ENCODE measurements at regions not wholly inside any gene's neighbourhood (a gene's known extent, or its start where the extent isn't known, plus 50 kb on each side); places are given as distances from the start of the nearest gene placed in this dataset.

DNA sequence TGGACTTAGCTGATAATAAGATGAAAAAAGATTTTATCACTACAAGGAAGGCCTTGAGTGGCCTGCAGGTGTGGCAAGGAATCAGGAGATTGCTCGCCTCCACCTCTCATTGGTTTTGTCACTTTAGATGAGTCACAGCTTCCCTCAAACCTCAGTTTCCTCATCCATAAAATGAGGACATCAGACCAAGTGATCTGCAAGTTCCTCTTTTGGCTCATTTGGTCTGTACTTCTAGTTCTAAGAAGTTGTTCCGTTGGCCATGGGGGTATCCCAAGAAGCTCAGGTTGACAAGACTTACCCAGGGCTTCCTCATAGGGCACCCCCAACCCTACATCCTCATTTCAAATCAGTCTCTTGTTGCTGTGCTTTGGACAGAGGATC, 254.1 kb downstream of the UACA start:
- H3K4me3 ChIP-seq (ENCODE audit: severe bottlenecking) = no peak overlapping the region
- peaks cover 10% of the 10 kb centered on the region for H3K9me3 ChIP-seq (ENCODE audit: severe bottlenecking)
- ATAC-seq (ENCODE audit: low read depth) = no peak
- TF ChIP-seq, protein P1, sequence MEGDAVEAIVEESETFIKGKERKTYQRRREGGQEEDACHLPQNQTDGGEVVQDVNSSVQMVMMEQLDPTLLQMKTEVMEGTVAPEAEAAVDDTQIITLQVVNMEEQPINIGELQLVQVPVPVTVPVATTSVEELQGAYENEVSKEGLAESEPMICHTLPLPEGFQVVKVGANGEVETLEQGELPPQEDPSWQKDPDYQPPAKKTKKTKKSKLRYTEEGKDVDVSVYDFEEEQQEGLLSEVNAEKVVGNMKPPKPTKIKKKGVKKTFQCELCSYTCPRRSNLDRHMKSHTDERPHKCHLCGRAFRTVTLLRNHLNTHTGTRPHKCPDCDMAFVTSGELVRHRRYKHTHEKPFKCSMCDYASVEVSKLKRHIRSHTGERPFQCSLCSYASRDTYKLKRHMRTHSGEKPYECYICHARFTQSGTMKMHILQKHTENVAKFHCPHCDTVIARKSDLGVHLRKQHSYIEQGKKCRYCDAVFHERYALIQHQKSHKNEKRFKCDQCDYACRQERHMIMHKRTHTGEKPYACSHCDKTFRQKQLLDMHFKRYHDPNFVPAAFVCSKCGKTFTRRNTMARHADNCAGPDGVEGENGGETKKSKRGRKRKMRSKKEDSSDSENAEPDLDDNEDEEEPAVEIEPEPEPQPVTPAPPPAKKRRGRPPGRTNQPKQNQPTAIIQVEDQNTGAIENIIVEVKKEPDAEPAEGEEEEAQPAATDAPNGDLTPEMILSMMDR (IDR thresholded peaks at IDR 0.05; ENCODE audit: poor library complexity, severe bottlenecking) = peak; percentile 28
- H3K27me3 ChIP-seq (ENCODE audit: insufficient read depth, poor library complexity, severe bottlenecking) = no peaks in the 10 kb centered on the region
- H3K4me1 ChIP-seq (ENCODE audit: insufficient read depth, poor library complexity, severe bottlenecking) = peaks cover 50% of the 10 kb centered on the region
- no peaks in the 10 kb centered on the region for H3K36me3 ChIP-seq (ENCODE audit: low read depth)
- DNase-seq (ENCODE audit: low spot score) = no peak
- H3K27ac ChIP-seq (ENCODE audit: poor library complexity, severe bottlenecking) = peak overlapping the region; percentile 88

DNA sequence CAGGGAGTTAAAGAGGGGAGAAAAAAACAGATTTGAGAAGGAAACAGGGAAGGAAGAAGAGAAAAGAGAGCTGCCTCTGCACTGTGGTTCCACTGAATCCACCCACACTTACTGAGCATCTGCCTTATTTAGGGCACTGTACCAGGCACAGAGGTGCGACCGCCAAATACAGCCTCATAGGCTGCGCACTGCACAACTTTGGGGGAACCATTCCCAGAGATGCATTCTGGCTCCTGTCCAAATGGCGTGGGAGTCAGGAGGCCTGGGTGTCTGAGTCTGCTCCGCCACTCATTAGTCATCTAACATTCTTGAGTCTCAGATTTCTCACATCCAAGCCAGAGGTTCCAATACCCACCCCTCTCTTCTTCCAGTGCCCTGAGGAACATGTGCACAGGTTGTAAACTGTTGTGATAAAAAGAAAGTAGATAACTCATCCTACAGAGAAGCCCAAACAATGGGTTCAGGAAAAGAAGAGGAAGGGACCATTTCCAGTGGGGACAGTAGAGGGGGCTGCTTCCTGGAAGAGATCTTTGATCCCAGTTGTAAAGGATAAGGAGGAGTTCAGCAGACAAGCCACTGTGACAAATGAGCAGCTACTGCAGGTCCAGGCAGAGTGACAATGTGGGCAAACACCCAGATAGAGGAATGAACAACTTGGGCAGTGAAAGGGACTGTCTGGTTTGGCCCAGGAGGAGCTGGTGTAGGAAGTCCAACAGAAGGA, 254.6 kb downstream of the UACA start:
- Histone ChIP-seq H3K27ac (ENCODE audit: poor library complexity, severe bottlenecking) (peak overlapping the region; percentile 88), H3K4me3 (ENCODE audit: severe bottlenecking) (no peak overlapping the region), H3K4me1 (ENCODE audit: insufficient read depth, poor library complexity, severe bottlenecking) (peaks cover 55% of the 10 kb centered on the region), H3K36me3 (ENCODE audit: low read depth) (no peaks in the 10 kb centered on the region), H3K27me3 (ENCODE audit: insufficient read depth, poor library complexity, severe bottlenecking) (no peaks in the 10 kb centered on the region), H3K9me3 (ENCODE audit: severe bottlenecking) (peaks cover 10% of the 10 kb centered on the region)
- TF ChIP-seq, protein P1 (IDR thresholded peaks at IDR 0.05; ENCODE audit: poor library complexity, severe bottlenecking) = peak; percentile 60
- peak; percentile 71 for ATAC-seq (ENCODE audit: low read depth)
- peak; percentile 97 for DNase-seq (ENCODE audit: low spot score)

DNA sequence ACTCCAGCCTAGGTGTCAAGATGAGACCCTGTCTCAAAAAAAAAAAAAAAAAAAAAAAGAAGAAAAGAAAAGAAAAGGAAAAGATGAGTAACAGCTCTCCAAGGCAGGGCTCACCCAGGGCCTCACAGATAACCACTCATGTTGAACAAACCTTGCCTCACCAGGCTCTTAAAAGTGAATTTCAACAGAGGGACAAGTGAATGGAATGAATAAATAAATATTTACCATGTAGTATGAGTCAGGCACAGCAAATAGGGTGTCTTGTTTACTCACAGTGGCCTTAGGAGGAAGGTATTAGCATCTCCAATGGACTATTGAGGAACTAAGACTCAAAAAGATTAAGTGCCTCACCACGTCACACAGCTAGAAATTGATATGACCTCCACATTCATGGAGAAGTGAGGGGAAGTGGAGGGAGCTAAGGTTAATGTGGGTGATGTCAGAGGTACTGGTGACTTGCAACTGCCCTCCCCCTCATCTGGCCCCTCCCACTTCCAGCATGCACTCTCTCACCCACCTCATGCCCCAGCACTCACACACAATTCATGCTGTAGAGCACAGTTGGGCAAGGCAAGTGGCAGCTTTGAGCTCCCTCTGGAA, 255.5 kb downstream of the UACA start:
- peak; percentile 52 for ATAC-seq (ENCODE audit: low read depth)
- H3K36me3 ChIP-seq (ENCODE audit: low read depth) = no peaks in the 10 kb centered on the region
- peaks cover 59% of the 10 kb centered on the region for H3K4me1 ChIP-seq (ENCODE audit: insufficient read depth, poor library complexity, severe bottlenecking)
- no peak overlapping the region for H3K4me3 ChIP-seq (ENCODE audit: severe bottlenecking)
- TF ChIP-seq, protein P1 (IDR thresholded peaks at IDR 0.05; ENCODE audit: poor library complexity, severe bottlenecking) = no peak
- H3K27ac ChIP-seq (ENCODE audit: poor library complexity, severe bottlenecking) = peak overlapping the region; percentile 88
- peaks cover 10% of the 10 kb centered on the region for H3K9me3 ChIP-seq (ENCODE audit: severe bottlenecking)
- no peaks in the 10 kb centered on the region for H3K27me3 ChIP-seq (ENCODE audit: insufficient read depth, poor library complexity, severe bottlenecking)
- no peak for DNase-seq (ENCODE audit: low spot score)

DNA sequence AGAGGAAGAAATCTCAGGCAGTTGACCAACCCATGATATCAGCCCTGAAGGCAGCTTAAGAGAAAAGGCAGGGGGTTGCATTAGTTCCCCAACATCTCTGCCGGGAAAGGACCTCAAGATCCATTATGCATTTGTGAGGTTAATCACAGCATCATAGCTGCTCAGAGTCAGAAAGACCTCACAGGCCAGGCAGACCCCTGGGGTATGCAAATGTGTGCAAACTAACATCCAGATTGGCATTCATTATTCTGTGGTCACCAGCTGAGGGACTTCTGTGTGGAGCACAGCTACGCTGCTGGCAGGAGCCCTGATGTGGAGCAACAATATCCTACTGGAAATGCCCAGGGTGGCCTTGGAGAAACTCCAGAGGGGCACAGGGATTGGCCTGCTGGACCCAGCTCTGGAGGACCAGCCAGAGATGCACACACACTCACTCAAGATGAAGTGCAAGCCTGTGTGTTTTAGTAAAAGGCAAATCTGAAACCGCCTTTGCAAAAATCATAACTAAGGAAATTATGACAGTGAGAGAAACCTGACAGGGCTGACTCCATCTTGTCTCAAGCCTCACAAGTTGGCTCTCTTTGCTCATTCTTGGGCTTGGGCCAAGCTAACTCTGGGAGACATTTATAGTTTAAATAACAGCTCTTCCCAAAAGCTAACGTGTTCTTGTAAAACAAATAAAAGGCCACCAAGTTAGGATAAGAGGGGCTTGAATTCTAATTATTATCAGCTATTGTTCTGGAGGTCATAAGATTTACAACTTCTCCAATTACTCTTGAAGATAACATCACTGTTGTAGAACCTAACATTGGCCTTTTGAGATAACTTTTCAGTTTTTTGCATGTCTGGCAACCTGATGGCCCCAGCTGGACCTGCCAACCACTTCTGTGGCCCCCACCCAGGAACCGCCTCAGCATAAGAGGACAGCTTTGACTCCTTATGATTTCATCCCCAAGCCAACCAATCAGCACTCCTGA, 257.1 kb downstream of the UACA start:
- TF ChIP-seq, protein P1 (IDR thresholded peaks at IDR 0.05; ENCODE audit: poor library complexity, severe bottlenecking) = no peak
- Histone ChIP-seq H3K9me3 (ENCODE audit: severe bottlenecking) (peaks cover 7% of the 10 kb centered on the region), H3K4me3 (ENCODE audit: severe bottlenecking) (no peak overlapping the region), H3K4me1 (ENCODE audit: insufficient read depth, poor library complexity, severe bottlenecking) (peaks cover 59% of the 10 kb centered on the region), H3K36me3 (ENCODE audit: low read depth) (no peaks in the 10 kb centered on the region), H3K27me3 (ENCODE audit: insufficient read depth, poor library complexity, severe bottlenecking) (no peaks in the 10 kb centered on the region), H3K27ac (ENCODE audit: poor library complexity, severe bottlenecking) (peak overlapping the region; percentile 72)
- DNase-seq (ENCODE audit: low spot score) (no peak), ATAC-seq (ENCODE audit: low read depth) (no peak)
